COLO668 (cell line): ENCODE measurements at regions not wholly inside any gene's neighbourhood (a gene's known extent, or its start where the extent isn't known, plus 50 kb on each side); places are given as distances from the start of the nearest gene placed in this dataset.

Experiments
- DNase-seq: peaks from one replicate; lab custom pipeline; 2025; ENCODE audit not compliant: unreplicated experiment; lab: John Stamatoyannopoulos, UW

DNA sequence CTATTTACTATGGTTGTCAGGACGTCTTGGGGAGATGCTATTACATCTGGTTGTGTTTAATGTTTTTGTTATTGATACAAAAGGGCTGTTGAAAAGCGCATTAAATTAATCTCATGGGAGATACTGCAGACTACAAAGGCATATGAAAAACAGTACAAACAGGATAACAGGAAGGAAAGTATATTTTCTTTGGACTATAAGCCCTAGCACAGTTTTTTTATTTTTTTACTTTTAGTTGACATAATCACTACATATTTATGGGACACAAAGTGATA lies 341.3 kb downstream of the ARL4A start:
- DNase-seq, result no peak

DNA sequence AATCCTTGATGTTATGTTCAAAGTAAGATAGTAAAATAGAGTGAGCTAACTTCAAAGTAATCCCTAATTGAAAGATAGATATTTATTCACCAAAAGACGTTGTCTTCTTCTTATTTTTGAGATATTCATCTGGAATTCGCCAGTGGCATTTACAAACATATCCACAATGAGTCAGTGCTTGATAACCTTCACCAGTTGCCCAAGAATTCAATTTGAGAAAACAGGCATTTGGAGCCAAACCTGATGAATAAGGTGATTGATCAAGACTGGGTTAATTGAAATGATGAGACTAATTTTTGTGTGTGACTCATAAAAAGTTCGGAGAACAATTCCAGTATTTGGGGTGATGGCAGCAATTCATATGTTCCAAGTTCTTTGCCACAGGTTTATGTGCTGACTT lies 344.0 kb downstream of the ARL4A start:
- DNase-seq, result no peak

GRCh38 chr7:13032084-13032483 lies 344.7 kb downstream of the ARL4A start:
- no peak for DNase-seq

DNA sequence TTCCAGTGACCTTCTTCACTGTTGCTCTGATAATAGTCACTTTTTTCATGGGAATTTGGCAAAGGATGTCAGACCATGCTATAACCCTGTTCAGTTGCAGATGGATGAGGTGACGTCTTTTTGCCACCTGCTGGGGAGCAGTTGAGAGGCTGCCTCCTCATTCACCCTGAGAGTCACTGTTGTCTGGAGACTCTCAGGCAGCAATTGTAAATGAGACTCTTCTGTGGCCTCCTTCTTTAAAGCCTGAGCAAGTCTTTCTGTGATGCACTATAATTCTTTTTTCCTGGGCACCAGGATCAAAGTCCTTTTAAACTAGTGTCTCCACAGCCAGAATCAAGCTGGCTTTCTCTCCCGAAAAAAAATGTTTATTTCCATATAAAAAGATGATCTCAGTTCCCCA lies 345.1 kb downstream of the ARL4A start:
- no peak for DNase-seq

DNA sequence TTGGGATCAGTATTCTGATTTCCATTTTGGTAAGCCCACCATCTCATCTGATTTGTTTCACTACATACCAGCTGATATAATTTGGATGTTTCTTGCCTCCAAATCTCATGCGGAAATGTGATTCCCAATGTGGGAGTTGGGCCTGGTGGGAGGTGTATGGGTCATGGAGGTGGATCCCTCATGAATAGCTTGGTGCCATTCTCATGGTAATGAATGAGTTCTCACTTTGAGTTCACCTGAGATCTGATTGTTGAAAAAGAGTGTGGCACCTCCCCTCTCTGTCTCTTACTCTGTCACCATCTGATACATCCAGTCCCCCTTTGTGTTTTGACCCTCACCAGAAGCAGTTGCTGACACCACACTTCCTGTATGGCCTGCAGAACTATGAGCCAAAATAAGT lies 347.3 kb downstream of the ARL4A start:
- no peak for DNase-seq

GRCh38 chr7:13035233-13035632 lies 347.8 kb downstream of the ARL4A start:
- no peak for DNase-seq

- no peak for DNase-seq
Observed at GRCh38 chr7:13036256-13036780, 348.9 kb downstream of the ARL4A start.

DNA sequence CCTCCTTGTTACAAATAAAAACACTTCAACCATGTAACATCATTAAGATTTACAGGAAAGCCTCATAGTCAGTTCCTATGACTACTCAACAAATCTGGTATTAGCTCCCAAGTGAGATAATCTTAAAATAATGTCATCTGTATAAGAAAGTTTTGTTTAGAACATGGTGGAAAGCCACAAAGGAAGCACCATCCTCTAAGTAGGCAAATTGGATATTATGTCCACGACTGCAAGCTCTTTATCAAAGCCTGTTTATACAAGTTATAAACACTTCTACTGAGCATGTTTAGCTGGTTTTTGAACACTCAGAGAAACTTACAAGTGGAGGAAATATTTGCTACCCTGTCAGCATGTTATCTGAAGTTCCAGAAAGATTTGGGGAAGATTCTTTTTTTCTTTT lies 349.8 kb downstream of the ARL4A start:
- DNase-seq, result no peak

DNA sequence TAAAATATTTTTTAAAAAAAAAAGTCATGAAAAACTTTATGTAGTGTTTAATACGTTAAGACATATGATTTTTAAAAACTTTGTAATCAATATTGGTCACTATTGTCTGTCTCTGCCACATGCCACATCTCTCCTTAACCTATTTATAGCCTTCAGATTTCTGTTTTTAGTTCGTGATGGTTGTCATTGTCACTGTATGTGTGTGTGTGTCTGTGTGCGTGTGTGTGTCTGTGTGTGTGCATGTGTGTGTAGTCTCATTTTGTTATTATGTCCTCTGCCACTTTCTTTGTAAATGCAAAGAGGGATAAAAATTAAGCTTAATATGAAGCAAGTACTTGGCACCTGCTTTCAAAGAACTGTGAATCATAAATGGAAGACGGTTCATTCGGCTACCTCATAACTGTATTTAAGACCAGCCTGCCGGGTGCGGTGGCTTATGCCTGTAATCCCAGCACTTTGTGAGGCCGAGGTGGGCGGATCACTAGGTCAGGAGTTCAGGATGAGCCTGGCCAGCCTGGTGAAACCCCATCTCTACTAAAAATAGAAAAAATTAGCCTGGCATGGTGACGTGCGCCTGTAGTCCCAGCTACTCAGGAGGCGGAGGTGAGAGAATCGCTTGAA lies 354.0 kb downstream of the ARL4A start:
- DNase-seq, result no peak

DNA sequence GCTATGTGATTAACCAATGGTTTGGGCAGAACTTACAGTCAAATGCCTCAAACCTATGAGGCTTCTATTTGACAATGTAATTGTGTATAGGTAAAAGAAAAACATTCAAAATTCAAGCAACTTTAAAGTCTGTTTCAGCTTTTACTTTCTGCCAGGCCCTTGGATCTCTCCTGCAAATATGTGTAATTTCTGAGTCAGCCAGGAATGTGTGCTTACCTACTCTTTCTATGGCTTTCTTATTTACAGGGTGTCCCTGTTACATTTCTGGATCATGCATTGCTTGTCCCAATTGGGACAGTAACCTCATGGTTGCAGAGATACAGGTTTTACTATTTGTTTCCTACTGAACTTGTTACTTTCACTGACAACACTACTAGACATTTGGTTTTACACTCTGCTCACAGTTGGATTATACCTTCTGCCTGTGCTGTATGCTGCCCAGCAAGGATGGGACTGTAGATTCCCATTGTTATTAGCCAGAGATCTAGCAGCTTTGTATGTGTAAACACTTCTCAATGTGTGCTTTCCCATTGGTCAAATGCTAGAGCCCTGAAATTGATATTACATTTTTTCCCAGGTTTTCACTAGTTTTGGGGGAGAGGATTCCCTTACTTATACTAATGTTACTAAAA lies 355.3 kb downstream of the ARL4A start:
- no peak for DNase-seq

GRCh38 chr7:13044309-13044708 lies 356.9 kb downstream of the ARL4A start:
- no peak for DNase-seq

DNA sequence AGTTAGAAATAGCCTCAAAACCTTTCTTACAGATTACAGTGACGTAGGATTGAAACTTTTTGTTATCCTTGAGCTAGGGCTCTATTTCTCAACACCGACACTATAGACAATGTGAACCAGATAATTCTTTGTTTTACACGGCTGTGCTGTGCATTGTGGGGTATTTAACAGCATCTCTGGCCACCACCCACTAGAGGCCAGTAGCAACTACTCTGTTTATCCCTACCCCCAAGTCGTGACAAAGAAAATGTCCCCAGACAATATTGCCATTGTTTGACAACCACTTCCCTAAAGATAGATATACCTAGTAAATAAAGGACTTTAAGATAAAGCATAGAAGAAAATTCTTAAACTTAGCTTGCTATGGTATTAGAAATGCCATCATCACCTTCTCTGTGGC lies 359.6 kb downstream of the ARL4A start:
- no peak for DNase-seq

GRCh38 chr7:13049946-13050345 lies 362.5 kb downstream of the ARL4A start:
- no peak for DNase-seq

DNA sequence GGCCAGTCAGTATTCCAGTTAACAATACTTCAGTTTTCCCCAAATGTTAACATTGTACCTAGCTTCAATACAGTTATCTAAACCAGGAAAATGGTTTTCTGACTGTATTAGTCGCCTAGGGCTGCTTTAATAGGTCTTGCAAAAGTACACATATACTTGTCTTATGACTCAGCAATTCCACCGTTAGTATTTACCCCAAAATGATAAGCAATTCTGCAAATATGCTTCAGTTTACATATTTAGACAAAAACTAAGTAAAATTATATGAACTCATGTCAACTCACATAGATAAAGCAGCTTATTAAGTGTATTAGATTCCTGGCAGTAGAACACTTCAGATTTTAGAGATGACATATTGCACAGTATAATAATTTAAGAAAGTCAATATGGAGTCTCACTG lies 363.3 kb downstream of the ARL4A start:
- no peak for DNase-seq

- no peak for DNase-seq
Observed at GRCh38 chr7:13055732-13056368, 368.4 kb downstream of the ARL4A start.

DNA sequence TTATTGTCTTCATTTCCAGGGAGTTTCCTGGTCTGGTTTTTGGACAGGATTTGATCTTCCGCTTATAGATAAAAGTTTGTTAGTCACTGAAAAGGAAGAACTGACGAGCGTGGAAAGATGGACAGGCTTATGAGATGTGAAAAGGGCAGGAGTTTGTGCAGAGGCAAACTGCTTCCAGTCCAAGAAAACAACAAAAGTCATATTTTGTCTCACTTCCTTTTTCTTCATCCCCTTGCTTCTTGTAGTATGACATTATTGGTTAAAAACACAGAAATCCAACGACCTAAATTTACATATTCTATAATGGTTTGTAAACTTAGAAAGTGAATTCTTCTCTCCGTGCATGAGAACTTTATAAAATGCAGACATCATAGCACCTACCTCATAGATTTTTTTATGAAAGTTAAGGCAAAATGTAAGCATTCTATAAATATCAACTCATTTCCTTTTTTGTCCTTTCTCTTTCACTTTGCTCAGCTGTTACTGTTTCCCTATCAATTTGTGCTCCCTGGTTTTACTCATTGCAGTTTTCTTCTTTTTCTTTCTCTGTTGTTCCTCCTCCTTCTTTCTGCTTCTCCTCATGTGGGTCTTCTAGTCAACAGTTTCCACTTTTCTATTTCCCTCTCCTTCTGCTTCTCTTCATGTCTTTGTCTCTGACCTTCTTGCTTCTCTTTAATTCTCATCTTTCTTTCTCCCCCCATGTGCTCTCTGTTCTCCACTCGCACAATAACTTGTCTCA lies 370.2 kb downstream of the ARL4A start:
- no peak for DNase-seq

GRCh38 chr7:13060173-13060572 lies 372.7 kb downstream of the ARL4A start:
- no peak for DNase-seq

DNA sequence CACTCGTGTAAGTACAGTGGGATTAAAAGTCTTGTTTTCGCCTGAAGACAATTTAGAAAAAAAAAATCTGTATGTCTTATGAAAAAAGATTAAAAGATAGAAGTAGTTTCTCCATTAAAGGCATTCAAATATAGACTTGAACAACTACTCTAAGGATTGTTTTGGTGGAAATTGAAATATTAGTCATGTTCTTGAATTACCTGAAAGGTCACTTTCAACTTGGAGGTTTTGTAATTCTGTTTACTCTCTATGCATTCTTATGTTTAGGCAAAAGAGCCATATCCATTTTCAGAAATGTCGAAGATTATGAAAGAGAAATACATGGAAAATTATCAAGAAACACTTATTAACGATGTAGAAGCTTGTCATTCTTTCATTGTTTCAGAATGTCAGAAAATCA lies 373.7 kb downstream of the ARL4A start:
- DNase-seq, result no peak

GRCh38 chr7:13062631-13063030 lies 375.2 kb downstream of the ARL4A start:
- no peak for DNase-seq

DNA sequence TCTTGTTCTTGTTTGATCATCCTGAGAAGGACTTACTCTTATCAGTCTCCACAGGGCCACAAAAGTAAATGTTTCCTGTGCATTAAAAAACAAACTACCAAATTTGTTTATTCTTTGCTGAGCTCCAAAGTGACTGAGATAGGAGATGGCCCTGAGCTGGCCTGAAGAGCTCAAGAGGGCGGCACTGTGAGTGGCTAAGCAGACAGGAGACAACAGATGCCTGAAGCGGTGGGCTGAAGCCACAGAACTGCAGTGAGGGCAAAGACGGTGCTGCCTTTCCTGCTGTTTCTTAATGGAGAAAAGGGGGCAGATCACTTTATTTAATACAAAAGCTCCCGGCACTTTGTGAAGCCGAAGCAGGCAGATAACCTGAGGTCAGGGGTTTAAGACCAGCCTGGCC lies 379.6 kb downstream of the ARL4A start:
- no peak for DNase-seq

GRCh38 chr7:13068032-13068431 lies 380.6 kb downstream of the ARL4A start:
- no peak for DNase-seq

- DNase-seq, result no peak
Observed at GRCh38 chr7:13069841-13070240, 382.4 kb downstream of the ARL4A start.
